ENCODE measurements at regions not wholly inside any gene's neighbourhood (a gene's known extent, or its start where the extent isn't known, plus 50 kb on each side); places are given as distances from the start of the nearest gene placed in this dataset.

DNA sequence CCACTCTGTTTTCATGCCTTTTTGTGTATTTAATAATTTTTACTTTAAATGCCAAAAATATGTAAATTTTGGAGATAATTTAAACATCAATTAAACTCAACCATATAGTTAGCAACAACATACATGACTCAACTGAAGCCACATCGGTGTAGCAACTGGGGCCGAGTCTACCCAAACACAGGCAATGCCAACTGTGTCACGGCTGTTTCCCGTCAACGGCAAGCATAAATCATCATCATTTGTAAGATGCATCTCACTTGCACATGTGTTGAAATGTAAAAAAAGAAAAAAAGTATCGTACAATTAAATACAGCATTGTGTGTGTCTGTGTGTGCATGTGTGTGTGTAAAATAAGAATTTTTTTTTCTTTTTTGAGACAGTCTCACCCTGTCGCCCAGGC is 160.1 kb upstream of the TAS2R1 start:
- Histone ChIP-seq H2BK120ac (ENCODE audit: low read depth, low read length, poor library complexity, severe bottlenecking) (no peak overlapping the region), H3K79me1 (ENCODE audit: insufficient read depth, low read depth, low read length, poor library complexity, severe bottlenecking) (no peaks in the 10 kb centered on the region), H3K4me1 (ENCODE audit: insufficient read depth, low read length) (no peaks in the 10 kb centered on the region), H3K4ac (ENCODE audit: low read depth, low read length) (no peak overlapping the region), H3K18ac (ENCODE audit: insufficient read length, low read depth, low read length) (no peak overlapping the region), H3K14ac (ENCODE audit: insufficient read depth, low read length) (no peak overlapping the region), H3K4me2 (ENCODE audit: insufficient read depth, insufficient read length, low read length) (no peak overlapping the region), H4K5ac (ENCODE audit: insufficient read length, low read depth, low read length) (no peak overlapping the region), H2BK5ac (ENCODE audit: insufficient read length, low read length) (no peak overlapping the region), H2AK5ac (ENCODE audit: insufficient read length, low read length) (no peak overlapping the region), H2AFZ (ENCODE audit: low read length) (no peak overlapping the region), H4K20me1 (ENCODE audit: control insufficient read depth, insufficient read depth, insufficient read length) (no peaks in the 10 kb centered on the region), H3K56ac (ENCODE audit: insufficient read length, low read depth, low read length) (no peak overlapping the region), H3K27me3 (ENCODE audit: insufficient read depth, low read length) (no peaks in the 10 kb centered on the region), H2BK12ac (ENCODE audit: insufficient read length, low read depth, low read length) (no peak overlapping the region), H2BK15ac (ENCODE audit: low read depth, low read length) (no peak overlapping the region), H3K27ac (ENCODE audit: insufficient read length, low read depth, low read length) (no peak overlapping the region), H3T11ph (ENCODE audit: low read length) (no peak overlapping the region), H2BK20ac (ENCODE audit: low read depth, low read length, poor library complexity, severe bottlenecking) (no peak overlapping the region), H3K23ac (ENCODE audit: insufficient read length, low read depth, low read length) (no peak overlapping the region), H3K79me2 (ENCODE audit: insufficient read depth, low read length) (no peaks in the 10 kb centered on the region), H4K91ac (ENCODE audit: insufficient read length, low read depth, low read length) (no peak overlapping the region), H4K8ac (replicated peaks; ENCODE audit: insufficient read length, low read depth, low read length) (no peak overlapping the region), H3K9ac (ENCODE audit: extremely low read depth, insufficient read length, low read length) (no peak overlapping the region), H3K23me2 (ENCODE audit: insufficient read length, low read depth, low read length, poor library complexity, severe bottlenecking) (no peaks in the 10 kb centered on the region), H3K9me3 (ENCODE audit: control insufficient read depth, low read depth, low read length) (no peaks in the 10 kb centered on the region)
- no peaks in the 10 kb centered on the region for H3K9me3 Mint-ChIP-seq
- no peaks in the 10 kb centered on the region for H3K27me3 Mint-ChIP-seq (ENCODE audit: low read depth)
- no peak for DNase-seq
- H3K27ac Mint-ChIP-seq = no peak overlapping the region; a peak in 1 of 7 replicates
- no peaks in the 10 kb centered on the region for H3K36me3 Mint-ChIP-seq (ENCODE audit: insufficient read depth in 1 of 3, low read depth in 3 of 3)
- H3K4me3 Mint-ChIP-seq = no peak overlapping the region
- TF ChIP-seq, protein P1, sequence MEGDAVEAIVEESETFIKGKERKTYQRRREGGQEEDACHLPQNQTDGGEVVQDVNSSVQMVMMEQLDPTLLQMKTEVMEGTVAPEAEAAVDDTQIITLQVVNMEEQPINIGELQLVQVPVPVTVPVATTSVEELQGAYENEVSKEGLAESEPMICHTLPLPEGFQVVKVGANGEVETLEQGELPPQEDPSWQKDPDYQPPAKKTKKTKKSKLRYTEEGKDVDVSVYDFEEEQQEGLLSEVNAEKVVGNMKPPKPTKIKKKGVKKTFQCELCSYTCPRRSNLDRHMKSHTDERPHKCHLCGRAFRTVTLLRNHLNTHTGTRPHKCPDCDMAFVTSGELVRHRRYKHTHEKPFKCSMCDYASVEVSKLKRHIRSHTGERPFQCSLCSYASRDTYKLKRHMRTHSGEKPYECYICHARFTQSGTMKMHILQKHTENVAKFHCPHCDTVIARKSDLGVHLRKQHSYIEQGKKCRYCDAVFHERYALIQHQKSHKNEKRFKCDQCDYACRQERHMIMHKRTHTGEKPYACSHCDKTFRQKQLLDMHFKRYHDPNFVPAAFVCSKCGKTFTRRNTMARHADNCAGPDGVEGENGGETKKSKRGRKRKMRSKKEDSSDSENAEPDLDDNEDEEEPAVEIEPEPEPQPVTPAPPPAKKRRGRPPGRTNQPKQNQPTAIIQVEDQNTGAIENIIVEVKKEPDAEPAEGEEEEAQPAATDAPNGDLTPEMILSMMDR (conservative IDR thresholded peaks at IDR 0.05) = no peak
- no peaks in the 10 kb centered on the region for H3K4me1 Mint-ChIP-seq
- no CpG with 5 or more reads among the region's 7 CpGs for WGBS (ENCODE audit: extremely low coverage, insufficient read length, low lambda C conversion rate)
